D721Med (cell line): ENCODE measurements at regions not wholly inside any gene's neighbourhood (a gene's known extent, or its start where the extent isn't known, plus 50 kb on each side); places are given as distances from the start of the nearest gene placed in this dataset.

Experiments used
- DNase-seq: peaks from one replicate; pipeline ENCODE4 v3.0.0; 2011; ENCODE audit warnings: low spot score; ENCODE audit not compliant: insufficient read length
- FAIRE-seq: peaks from 2 replicates; lab custom pipeline; 2011; peaks lifted over from hg19 to GRCh38; lab: Jason Lieb, UNC
- TF ChIP-seq, protein P1 (sequence below): IDR thresholded peaks from 2 replicates; pipeline ENCODE4 v1.5.1; 2012; ENCODE audit warnings: mild to moderate bottlenecking, control low read depth; ENCODE audit not compliant: insufficient read depth; ENCODE audit errors: missing control alignments

DNA sequence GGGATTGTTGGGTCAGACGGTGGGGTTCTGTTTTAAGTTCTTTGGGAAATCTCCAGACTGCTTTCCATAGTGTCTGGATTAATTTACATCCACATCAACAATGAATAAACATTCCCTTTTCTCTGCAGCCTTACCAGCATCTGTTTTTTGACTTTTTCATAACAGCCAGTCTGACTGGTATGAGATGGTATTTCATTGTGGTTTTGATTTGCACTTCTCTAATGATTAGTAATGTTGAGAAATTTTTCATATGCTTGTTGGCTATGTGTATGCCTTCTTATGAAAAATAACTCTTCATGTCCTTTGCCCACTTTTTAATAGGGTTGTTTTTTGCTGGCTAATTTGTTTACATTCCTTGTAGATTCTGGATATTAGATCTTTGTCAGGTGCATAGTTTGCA is 140.8 kb upstream of the CNTN1 start:
- TF ChIP-seq, protein P1, sequence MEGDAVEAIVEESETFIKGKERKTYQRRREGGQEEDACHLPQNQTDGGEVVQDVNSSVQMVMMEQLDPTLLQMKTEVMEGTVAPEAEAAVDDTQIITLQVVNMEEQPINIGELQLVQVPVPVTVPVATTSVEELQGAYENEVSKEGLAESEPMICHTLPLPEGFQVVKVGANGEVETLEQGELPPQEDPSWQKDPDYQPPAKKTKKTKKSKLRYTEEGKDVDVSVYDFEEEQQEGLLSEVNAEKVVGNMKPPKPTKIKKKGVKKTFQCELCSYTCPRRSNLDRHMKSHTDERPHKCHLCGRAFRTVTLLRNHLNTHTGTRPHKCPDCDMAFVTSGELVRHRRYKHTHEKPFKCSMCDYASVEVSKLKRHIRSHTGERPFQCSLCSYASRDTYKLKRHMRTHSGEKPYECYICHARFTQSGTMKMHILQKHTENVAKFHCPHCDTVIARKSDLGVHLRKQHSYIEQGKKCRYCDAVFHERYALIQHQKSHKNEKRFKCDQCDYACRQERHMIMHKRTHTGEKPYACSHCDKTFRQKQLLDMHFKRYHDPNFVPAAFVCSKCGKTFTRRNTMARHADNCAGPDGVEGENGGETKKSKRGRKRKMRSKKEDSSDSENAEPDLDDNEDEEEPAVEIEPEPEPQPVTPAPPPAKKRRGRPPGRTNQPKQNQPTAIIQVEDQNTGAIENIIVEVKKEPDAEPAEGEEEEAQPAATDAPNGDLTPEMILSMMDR, result no peak
- no peak for FAIRE-seq
- DNase-seq, result no peak

- TF ChIP-seq, protein P1, result no peak
- DNase-seq (no peak), FAIRE-seq (no peak)
Measured at GRCh38 chr12:40552868-40553267, 139.4 kb upstream of the CNTN1 start.

DNA sequence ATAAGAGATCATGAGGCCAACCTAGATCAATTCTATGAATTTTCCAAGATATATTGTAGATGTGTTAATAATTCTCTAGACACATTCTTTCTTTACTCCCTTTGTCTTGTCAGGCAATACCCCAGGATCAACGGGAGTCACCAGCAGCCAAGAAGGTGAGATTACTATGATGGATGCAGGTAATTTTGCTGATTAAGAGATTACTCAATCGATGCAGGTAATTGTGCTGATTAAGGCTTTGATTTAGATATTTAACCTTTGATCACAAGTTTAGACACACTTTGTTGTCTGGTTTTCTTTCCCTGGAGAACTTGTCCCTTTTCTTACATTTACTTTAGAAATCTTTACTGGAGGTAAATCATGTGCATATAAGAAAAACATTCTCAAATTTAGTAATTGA is 134.3 kb upstream of the CNTN1 start:
- FAIRE-seq (peak; percentile 29), DNase-seq (no peak)
- TF ChIP-seq, protein P1, result no peak

DNA sequence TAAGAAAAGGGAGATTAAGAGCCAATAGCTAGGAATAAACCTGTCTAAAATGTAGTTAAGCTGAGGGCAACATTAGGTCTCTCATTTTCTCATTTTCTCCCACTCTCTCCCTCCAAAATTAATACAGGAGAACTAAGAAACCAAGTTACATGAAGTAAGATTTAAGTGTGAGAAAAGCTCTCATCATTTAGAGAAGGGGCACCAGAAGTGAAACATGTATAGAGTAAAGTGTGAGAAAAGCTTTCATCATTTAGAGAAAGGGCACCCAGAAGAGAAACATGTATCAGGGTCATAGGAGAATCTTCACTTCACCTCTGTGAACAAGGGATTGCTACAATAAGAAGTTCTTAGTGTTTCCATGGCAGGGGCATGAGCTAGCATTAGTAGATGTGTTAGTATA is 132.4 kb upstream of the CNTN1 start:
- no peak for FAIRE-seq

DNA sequence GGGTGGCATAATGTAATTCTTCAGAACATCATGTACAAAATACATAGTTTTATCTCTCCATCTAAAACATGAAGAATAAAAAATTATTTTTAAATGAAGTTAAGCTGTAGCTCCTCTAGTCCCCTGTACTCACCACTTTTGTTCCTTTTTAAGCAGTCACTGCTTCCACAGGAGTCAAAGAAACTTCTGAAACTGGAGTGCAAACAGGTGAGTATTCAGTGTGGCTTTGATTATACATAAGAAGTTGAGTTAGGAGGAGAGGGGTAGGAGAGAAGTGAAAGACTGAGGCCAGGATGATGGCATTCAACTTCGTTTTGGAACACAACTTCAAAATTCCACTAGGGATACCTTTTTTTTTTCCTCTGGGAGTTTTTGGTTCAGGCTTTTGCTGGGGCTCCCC is 131.4 kb upstream of the CNTN1 start:
- no peak for FAIRE-seq
- DNase-seq, result no peak
- TF ChIP-seq, protein P1, result no peak

More for the DNA sequence above, 132.4 kb upstream of the CNTN1 start:
- DNase-seq, result no peak
- TF ChIP-seq, protein P1, result no peak

DNA sequence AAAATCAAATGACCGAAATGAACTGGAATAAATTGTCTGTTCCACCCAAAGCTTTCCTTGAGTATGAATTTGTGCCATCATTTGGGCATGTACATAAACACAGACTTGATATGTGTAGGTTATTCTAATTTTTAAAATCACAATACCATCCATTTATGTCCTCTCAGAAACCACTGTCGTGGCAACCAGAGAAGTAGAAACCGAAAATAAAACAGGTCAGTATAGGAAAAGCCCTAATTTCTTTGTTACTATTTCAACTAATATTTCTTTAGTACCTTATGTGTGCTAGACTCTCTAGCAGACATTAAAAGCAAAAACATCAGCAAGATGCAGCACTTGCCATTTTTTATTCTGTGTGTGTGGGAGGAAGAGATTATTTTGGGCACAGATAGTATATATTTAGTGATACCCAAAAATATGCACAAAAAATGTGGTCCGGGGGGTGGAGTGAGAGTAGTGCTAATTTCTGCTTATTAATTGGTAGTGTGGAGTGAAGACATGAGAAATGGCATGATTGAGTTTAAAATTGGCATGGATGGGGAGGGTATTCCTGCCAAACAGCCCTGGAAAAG is 130.8 kb upstream of the CNTN1 start:
- TF ChIP-seq, protein P1, result no peak
- DNase-seq (no peak), FAIRE-seq (no peak)

GRCh38 chr12:40565029-40565633 is 127.1 kb upstream of the CNTN1 start:
- TF ChIP-seq, protein P1, result no peak
- no peak for FAIRE-seq
- DNase-seq, result no peak
